Progenitor cell of endocrine pancreas (in vitro differentiated cells): ENCODE measurements at regions not wholly inside any gene's neighbourhood (a gene's known extent, or its start where the extent isn't known, plus 50 kb on each side); places are given as distances from the start of the nearest gene placed in this dataset.

Experiments
- DNase-seq: peaks from one replicate; pipeline ENCODE4 v3.0.0; 2021; ENCODE audit warnings: low spot score; ENCODE audit not compliant: unreplicated experiment
- H3K27ac Mint-ChIP-seq: 2 replicates; pipeline ENCODE4 v1.8.0; 2021; ENCODE audit warnings: mild to moderate bottlenecking, moderate library complexity, mixed read lengths
- H3K27me3 Mint-ChIP-seq: 2 replicates; pipeline ENCODE4 v1.8.0; 2021; ENCODE audit warnings: mixed read lengths
- H3K36me3 Mint-ChIP-seq: 2 replicates; pipeline ENCODE4 v1.8.0; 2022; ENCODE audit warnings: mixed read lengths; ENCODE audit not compliant: insufficient read depth
- H3K4me1 Mint-ChIP-seq: 2 replicates; pipeline ENCODE4 v1.8.0; 2021; ENCODE audit warnings: low read depth, mixed read lengths
- H3K4me3 Mint-ChIP-seq: 2 replicates; pipeline ENCODE4 v1.8.0; 2021; ENCODE audit warnings: low read depth, mild to moderate bottlenecking, moderate library complexity, mixed read lengths
- H3K9me3 Mint-ChIP-seq: 2 replicates; pipeline ENCODE4 v1.8.0; 2021; ENCODE audit warnings: low read depth, mixed read lengths
- CTCF ChIP-seq: fragments of 200-600 bp; sonication (generic); IDR thresholded peaks from one replicate; pipeline ENCODE4 v1.5.0; 2021; ENCODE audit warnings: antibody characterized with exemption, mild to moderate bottlenecking; ENCODE audit not compliant: unreplicated experiment

- Mint-ChIP-seq H3K4me3 (no peak overlapping the region), H3K27ac (no peak overlapping the region), H3K27me3 (peaks cover 26% of the 10 kb centered on the region), H3K36me3 (no peaks in the 10 kb centered on the region), H3K9me3 (no peaks in the 10 kb centered on the region), H3K4me1 (peaks cover 1% of the 10 kb centered on the region)
- no peak for DNase-seq
- TF ChIP-seq CTCF: no peak
Measured at GRCh38 chr17:72302735-72303134, 181.9 kb downstream of the SOX9 start.

- Mint-ChIP-seq H3K4me3 (no peak overlapping the region), H3K36me3 (no peaks in the 10 kb centered on the region), H3K27ac (no peak overlapping the region), H3K9me3 (no peaks in the 10 kb centered on the region), H3K4me1 (peaks cover 1% of the 10 kb centered on the region), H3K27me3 (peaks cover 31% of the 10 kb centered on the region)
- no peak for DNase-seq
- TF ChIP-seq CTCF: no peak
Measured at GRCh38 chr17:72303787-72304733, 183.2 kb downstream of the SOX9 start.

GRCh38 chr17:72304859-72305258 is 184.0 kb downstream of the SOX9 start:
- DNase-seq: no peak
- no peak overlapping the region for H3K4me3 Mint-ChIP-seq
- H3K27ac Mint-ChIP-seq: no peak overlapping the region
- H3K27me3 Mint-ChIP-seq: peaks cover 27% of the 10 kb centered on the region
- no peaks in the 10 kb centered on the region for H3K36me3 Mint-ChIP-seq
- H3K4me1 Mint-ChIP-seq: peaks cover 1% of the 10 kb centered on the region
- H3K9me3 Mint-ChIP-seq: no peaks in the 10 kb centered on the region
- TF ChIP-seq CTCF: no peak

GRCh38 chr17:72305472-72305871 is 184.7 kb downstream of the SOX9 start:
- no peaks in the 10 kb centered on the region for H3K9me3 Mint-ChIP-seq
- no peaks in the 10 kb centered on the region for H3K36me3 Mint-ChIP-seq
- no peak for DNase-seq
- no peaks in the 10 kb centered on the region for H3K4me1 Mint-ChIP-seq
- H3K27ac Mint-ChIP-seq: no peak overlapping the region
- peaks cover 27% of the 10 kb centered on the region for H3K27me3 Mint-ChIP-seq
- no peak overlapping the region for H3K4me3 Mint-ChIP-seq
- TF ChIP-seq CTCF: no peak

- no peak for TF ChIP-seq CTCF
- Mint-ChIP-seq H3K4me1 (no peaks in the 10 kb centered on the region), H3K9me3 (no peaks in the 10 kb centered on the region), H3K4me3 (no peak overlapping the region), H3K27me3 (peaks cover 27% of the 10 kb centered on the region), H3K27ac (no peak overlapping the region), H3K36me3 (no peaks in the 10 kb centered on the region)
- no peak for DNase-seq
Measured at GRCh38 chr17:72306037-72306436, 185.2 kb downstream of the SOX9 start.
